Panc1 (cell line): ENCODE measurements at regions not wholly inside any gene's neighbourhood (a gene's known extent, or its start where the extent isn't known, plus 50 kb on each side); places are given as distances from the start of the nearest gene placed in this dataset.

Experiments
- ATAC-seq: fragments of 200-7000 bp; cut with Tn5 transposase; 2 replicates; pipeline ENCODE4 v1.9.1; 2020; ENCODE audit warnings: mild to moderate bottlenecking, moderate library complexity
- BruUV-seq: library from RNA; stranded (reverse); fragments of 400-500 nt; replicated peaks from 2 replicates; lab custom pipeline; 2021; lab: Mats Ljungman, UMichigan
- CTCF ChIA-PET: fragments of 300-600 bp; sonication (Branson Sonifier 250); formaldehyde crosslinking; loops from one replicate; lab custom pipeline; 2022; ENCODE audit warnings: antibody characterized with exemption; lab: Charles Lee
- POLR2A ChIA-PET: fragments of 300-600 bp; sonication (Branson Sonifier 250); formaldehyde crosslinking; loops from one replicate; lab custom pipeline; 2022; ENCODE audit warnings: antibody characterized with exemption; lab: Charles Lee
- DNase-seq: peaks from one replicate; pipeline ENCODE4 v3.0.0-alpha.2; 2010; ENCODE audit warnings: low read depth, low spot score
- H3K27ac ChIP-seq: 2 replicates; pipeline ENCODE4 v1.5.1; 2011; ENCODE audit warnings: mild to moderate bottlenecking, low read length, inconsistent platforms
- H3K27me3 ChIP-seq: fragments of 200-500 bp; sonication (Bioruptor generic); 2 replicates; pipeline ENCODE4 v1.6.0; 2014; ENCODE audit warnings: low read length, inconsistent platforms; ENCODE audit not compliant: control insufficient read depth, insufficient read depth
- H3K36me3 ChIP-seq: fragments of 200-500 bp; sonication (Bioruptor generic); 2 replicates; pipeline ENCODE4 v1.5.1; 2014; ENCODE audit warnings: inconsistent platforms, mild to moderate bottlenecking, low read length, moderate library complexity; ENCODE audit not compliant: control insufficient read depth, insufficient read depth
- H3K4me1 ChIP-seq: 2 replicates; pipeline ENCODE4 v1.5.1; 2011; ENCODE audit warnings: inconsistent platforms, mild to moderate bottlenecking, low read length, moderate library complexity; ENCODE audit not compliant: control insufficient read depth, insufficient read depth
- H3K4me3 ChIP-seq, 2 experiments: 2 replicates each; pipeline ENCODE4 v1.5.1; 2011 to 2012; ENCODE audit warnings: low read depth in 2 of 2, low read length in 2 of 2, mild to moderate bottlenecking in 2 of 2, inconsistent platforms in 1 of 2, moderate library complexity in 1 of 2
- H3K9me3 ChIP-seq: fragments of 200-500 bp; sonication (Bioruptor generic); 2 replicates; pipeline ENCODE4 v1.5.1; 2014; ENCODE audit warnings: low read depth, mild to moderate bottlenecking, inconsistent platforms, low read length, moderate library complexity; ENCODE audit not compliant: control insufficient read depth, insufficient read depth
- CTCF ChIP-seq: fragments of 450-650 bp; IDR thresholded peaks from 2 replicates; pipeline ENCODE4 v1.5.1; 2017; ENCODE audit warnings: mild to moderate bottlenecking
- REST ChIP-seq, 2 experiments: IDR thresholded peaks; 2 replicates each; pipeline ENCODE4 v1.6.1; 2011 to 2012; ENCODE audit warnings: low read depth in 2 of 2, control low read depth in 1 of 2, low read length in 1 of 2, mild to moderate bottlenecking in 1 of 2, moderate library complexity in 1 of 2; ENCODE audit not compliant: insufficient read depth in 1 of 2
- SIN3A ChIP-seq: IDR thresholded peaks from 2 replicates; pipeline ENCODE4 v1.6.1; 2012; ENCODE audit warnings: low read depth, mild to moderate bottlenecking, low read length, moderate library complexity, borderline replicate concordance; ENCODE audit not compliant: insufficient read depth
- in situ Hi-C: cut with HindIII; loops from 2 replicates; pipeline ENCODE4 v1.10.0; 2016; ENCODE audit warnings: low sequenced_read_pairs, low pct_unique_long_range_greater_than_20kb
- intact Hi-C: fragments of 100-400 bp; cut with micrococcal nuclease; formaldehyde crosslinking; loops from one replicate; pipeline ENCODE4 v1.10.0; 2022; ENCODE audit not compliant: unreplicated experiment

DNA sequence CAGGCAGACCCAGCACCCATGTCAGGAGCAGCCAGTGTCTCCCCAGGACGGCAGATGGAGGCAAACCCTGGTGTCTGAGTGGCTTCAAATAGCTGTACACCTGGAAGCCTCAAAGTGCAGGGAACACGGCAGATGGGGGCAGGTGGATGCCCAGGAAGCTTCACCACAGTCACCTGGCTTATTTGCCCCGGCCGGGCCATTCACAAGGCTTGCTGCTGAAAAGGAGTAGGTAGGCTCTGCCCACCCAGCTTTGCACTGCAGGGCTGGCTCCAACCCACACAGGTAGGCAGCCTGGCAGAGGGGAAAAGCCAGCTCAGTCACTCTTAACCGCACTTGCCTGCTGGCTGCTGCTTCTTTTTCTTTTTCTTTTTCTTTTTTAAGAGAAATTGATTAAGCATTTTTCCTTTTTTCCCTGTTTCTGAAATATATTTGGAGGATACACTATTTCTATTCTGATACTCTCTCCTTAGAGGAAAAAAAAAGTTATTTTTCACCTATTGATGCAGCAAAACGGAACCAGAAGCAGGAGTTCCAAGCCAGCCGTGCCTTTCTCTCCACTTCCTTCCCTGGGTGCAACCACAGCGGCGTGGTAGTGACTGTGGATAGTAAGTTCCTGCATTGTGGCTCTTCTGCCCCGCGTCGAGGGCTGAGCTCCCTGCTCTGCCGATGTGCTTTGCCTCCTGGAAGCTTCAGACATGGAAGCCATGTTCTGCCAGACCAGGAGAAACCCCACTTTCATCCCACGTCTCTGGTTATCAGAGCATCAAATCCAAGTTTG lies 118.3 kb downstream of the KLF6 start:
- no peak overlapping the region; the same call in 1 of the 2 replicates for H3K27ac ChIP-seq
- no peaks in the 10 kb centered on the region for H3K9me3 ChIP-seq
- DNase-seq (no peak), ATAC-seq (no peak)
- intact Hi-C loops (no loop called here), in situ Hi-C loops (no loop called here)
- CTCF ChIA-PET: no interaction called here
- no peaks in the 10 kb centered on the region for H3K36me3 ChIP-seq
- H3K27me3 ChIP-seq: no peaks in the 10 kb centered on the region
- POLR2A ChIA-PET: no interaction called here
- no peaks in the 10 kb centered on the region for H3K4me1 ChIP-seq
- no peak for TF ChIP-seq CTCF
- H3K4me3 ChIP-seq: no peak overlapping the region
- BruUV-seq: no TSS peak

DNA sequence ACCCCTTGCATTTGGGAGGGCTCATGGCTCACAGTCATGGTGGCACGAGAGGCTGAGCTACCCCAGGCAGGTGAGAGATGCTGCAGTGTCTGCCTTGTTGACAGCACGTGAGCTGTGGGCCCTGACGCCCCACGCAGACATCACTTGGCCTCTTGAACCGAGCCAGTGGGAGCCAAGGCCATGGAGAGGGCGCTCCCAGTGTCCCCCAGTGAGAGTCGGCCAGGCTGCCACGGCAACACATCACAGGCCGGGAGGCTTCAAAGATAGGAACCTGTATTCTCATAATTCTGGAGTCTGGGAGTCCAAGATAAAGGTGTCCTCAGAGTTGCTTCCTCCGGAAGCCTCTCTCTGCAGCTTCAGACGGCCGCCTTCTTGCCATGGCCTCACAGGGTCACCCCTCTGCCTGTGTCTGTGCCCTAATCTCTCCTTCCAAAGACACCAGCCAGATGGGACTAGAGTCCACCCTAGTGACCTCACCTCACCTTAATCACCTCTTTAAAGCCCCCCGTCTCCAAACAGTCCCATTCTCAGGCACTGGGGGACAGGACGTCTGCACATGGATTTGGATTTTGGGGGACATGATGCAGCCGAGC lies 119.6 kb downstream of the KLF6 start:
- no TSS peak for BruUV-seq
- ChIA-PET POLR2A (no interaction called here), CTCF (no interaction called here)
- Histone ChIP-seq H3K27me3 (no peaks in the 10 kb centered on the region), H3K27ac (no peak overlapping the region), H3K36me3 (no peaks in the 10 kb centered on the region), H3K4me1 (no peaks in the 10 kb centered on the region), H3K4me3 (no peak overlapping the region), H3K9me3 (no peaks in the 10 kb centered on the region)
- in situ Hi-C loops (no loop called here), intact Hi-C loops (no loop called here)
- ATAC-seq: no peak
- no peak for TF ChIP-seq REST (IDR thresholded peaks at IDR 0.05; ENCODE audit: insufficient read depth in 1 of 2, low read depth in 2 of 2, low read length in 1 of 2)
- TF ChIP-seq SIN3A: no peak
- TF ChIP-seq CTCF: no peak
- DNase-seq: no peak
